GM21576 (cell line): ENCODE measurements at regions not wholly inside any gene's neighbourhood (a gene's known extent, or its start where the extent isn't known, plus 50 kb on each side); places are given as distances from the start of the nearest gene placed in this dataset.

ENCODE experiments used
- ATAC-seq: cut with Tn5 transposase; IDR thresholded peaks from one replicate; pipeline ENCODE4 v1.9.1; 2021; ENCODE audit warnings: mild to moderate bottlenecking, moderate library complexity; ENCODE audit not compliant: unreplicated experiment

- no peak for ATAC-seq
Observed at GRCh38 chr2:121955872-121956271, 200.4 kb downstream of the TSN start.

GRCh38 chr2:121960251-121960650 is 204.8 kb downstream of the TSN start:
- ATAC-seq, result peak; percentile 62

- ATAC-seq, result no peak
Observed at GRCh38 chr2:121961761-121962160, 206.3 kb downstream of the TSN start.

- no peak for ATAC-seq
Observed at GRCh38 chr2:121965661-121966060, 210.2 kb downstream of the TSN start.

- ATAC-seq, result no peak
Observed at GRCh38 chr2:121966663-121967062, 211.2 kb downstream of the TSN start.

GRCh38 chr2:121969166-121969565 is 213.7 kb downstream of the TSN start:
- ATAC-seq, result no peak

- no peak for ATAC-seq
Observed at GRCh38 chr2:121969766-121970639, 214.6 kb downstream of the TSN start.

GRCh38 chr2:121972203-121972602 is 216.8 kb downstream of the TSN start:
- no peak for ATAC-seq

GRCh38 chr2:121974897-121975661 is 219.6 kb downstream of the TSN start:
- ATAC-seq, result peak; percentile 95

GRCh38 chr2:121976926-121977325 is 221.5 kb downstream of the TSN start:
- no peak for ATAC-seq

GRCh38 chr2:121977326-121977725 is 221.9 kb downstream of the TSN start:
- no peak for ATAC-seq

GRCh38 chr2:121992700-121993099 is 237.2 kb downstream of the TSN start:
- ATAC-seq, result no peak

GRCh38 chr2:121993682-121994081 is 238.2 kb downstream of the TSN start:
- ATAC-seq, result no peak

- ATAC-seq, result no peak
Observed at GRCh38 chr2:121994238-121995206, 239.1 kb downstream of the TSN start.

GRCh38 chr2:121998751-121999150 is 243.3 kb downstream of the TSN start:
- ATAC-seq, result no peak

GRCh38 chr2:121999264-121999663 is 243.8 kb downstream of the TSN start:
- no peak for ATAC-seq

- no peak for ATAC-seq
Observed at GRCh38 chr2:122000556-122001340, 245.3 kb downstream of the TSN start.

GRCh38 chr2:122001441-122001874 is 246.0 kb downstream of the TSN start:
- no peak for ATAC-seq

- ATAC-seq, result no peak
Observed at GRCh38 chr2:122003196-122003940, 247.9 kb downstream of the TSN start.
